ENCODE measurements at regions not wholly inside any gene's neighbourhood (a gene's known extent, or its start where the extent isn't known, plus 50 kb on each side); places are given as distances from the start of the nearest gene placed in this dataset.

DNA sequence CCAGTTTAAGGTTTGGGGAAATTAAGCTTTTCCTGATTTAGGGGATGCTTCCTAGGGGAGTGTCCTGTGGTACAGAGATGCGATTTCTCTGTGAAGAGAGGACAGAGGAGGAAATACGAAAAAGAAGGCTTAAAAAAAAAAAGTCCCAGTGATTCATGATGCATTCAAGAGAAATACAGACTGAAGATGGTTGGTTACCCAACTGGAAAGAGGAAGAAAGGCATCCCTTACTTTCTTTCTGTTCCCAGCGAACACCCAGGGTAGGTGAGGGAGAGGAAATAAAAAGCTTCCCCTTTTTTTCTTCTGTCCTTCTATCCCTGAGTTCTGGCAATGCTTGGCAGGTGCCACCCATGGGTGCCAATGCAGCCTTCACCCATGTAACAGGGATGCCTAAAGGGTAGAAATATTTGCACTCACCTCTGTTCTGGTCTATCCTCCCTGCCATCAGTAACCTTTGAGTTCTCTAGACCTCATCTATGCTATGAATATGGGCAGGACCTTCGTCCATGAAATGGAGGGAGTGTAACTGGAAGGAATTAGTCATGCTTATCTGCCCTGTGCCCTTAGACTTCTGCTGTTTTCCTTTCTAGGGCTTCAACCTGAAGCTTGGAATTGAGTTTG is 230.1 kb upstream of the GALNTL6 start:
- Histone ChIP-seq H3K36me3 (no peaks in the 10 kb centered on the region), H3K27ac (no peak overlapping the region), H3K27me3 (no peaks in the 10 kb centered on the region), H3K9me3 (peaks cover 0 to 3% (median 0%) of the 10 kb centered on the region in 11 donors), H3K4me1 (no peaks in the 10 kb centered on the region), H3K4me3 (no peak overlapping the region)
- TF ChIP-seq, protein P1, sequence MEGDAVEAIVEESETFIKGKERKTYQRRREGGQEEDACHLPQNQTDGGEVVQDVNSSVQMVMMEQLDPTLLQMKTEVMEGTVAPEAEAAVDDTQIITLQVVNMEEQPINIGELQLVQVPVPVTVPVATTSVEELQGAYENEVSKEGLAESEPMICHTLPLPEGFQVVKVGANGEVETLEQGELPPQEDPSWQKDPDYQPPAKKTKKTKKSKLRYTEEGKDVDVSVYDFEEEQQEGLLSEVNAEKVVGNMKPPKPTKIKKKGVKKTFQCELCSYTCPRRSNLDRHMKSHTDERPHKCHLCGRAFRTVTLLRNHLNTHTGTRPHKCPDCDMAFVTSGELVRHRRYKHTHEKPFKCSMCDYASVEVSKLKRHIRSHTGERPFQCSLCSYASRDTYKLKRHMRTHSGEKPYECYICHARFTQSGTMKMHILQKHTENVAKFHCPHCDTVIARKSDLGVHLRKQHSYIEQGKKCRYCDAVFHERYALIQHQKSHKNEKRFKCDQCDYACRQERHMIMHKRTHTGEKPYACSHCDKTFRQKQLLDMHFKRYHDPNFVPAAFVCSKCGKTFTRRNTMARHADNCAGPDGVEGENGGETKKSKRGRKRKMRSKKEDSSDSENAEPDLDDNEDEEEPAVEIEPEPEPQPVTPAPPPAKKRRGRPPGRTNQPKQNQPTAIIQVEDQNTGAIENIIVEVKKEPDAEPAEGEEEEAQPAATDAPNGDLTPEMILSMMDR (IDR thresholded peaks at IDR 0.05), result no peak
- DNase-seq (no peak), ATAC-seq (no peak)
- intact Hi-C loops (cut with DNase I), result no loop called here
- 39 to 60% methylated on average over 4 of the region's 4 CpGs for WGBS, 2 donors

DNA sequence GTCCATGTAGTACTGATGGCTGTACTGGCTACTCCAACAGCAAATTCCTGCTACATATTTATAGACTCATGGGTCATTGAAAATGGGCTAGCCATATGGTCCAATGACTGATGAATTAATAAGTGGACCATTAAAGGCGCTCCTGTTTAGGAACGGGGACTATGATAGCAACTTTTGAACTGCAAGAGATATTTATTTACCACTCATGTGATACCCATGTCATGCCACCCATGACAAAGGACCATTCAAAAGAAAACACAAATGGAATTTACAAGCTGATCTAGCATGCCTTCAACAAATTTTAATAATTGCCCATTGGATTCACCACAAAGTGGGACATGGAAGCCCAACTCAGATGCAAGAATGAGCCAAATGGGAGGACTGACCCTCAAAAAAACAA is 240.0 kb upstream of the GALNTL6 start:
- H3K4me1 ChIP-seq, result no peaks in the 10 kb centered on the region

DNA sequence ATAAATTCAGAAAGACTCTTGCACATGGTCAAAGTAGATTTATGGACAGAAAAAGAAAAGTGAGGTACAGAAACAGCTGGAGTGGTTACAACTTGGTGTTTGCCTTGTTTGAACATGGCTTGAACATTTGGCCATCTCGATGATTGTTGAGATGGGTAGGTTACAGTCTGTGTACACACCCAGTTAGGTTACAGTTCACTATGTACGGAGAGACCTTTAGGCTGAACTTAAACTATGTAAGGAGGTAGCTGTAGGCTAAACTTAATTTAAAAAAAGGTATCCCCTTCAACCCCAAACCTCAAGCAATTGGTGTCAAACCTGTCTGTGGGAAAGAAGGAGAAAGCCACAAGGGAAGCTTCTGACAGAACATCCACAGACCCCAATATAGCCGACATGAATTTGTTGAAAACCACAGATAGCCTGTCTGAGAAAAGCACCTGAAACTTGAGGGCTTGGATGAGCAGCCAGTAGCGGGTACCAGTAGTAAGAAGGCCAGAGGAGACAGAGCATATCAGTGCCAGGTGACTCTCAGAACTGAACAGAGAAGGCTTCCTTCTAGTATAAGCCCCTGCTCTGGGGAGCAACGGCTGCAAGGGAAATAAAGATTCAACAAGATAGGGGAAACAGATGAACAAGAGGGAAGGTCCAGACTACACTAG is 247.9 kb upstream of the GALNTL6 start:
- no peak overlapping the region for H3K27ac ChIP-seq
- intact Hi-C loops (cut with DNase I), result no loop called here
- H3K27me3 ChIP-seq, result no peaks in the 10 kb centered on the region
- ATAC-seq (no peak), DNase-seq (no peak)
- no peaks in the 10 kb centered on the region for H3K36me3 ChIP-seq
- 61 to 73% methylated on average over 5 of the region's 5 CpGs for WGBS, 2 donors
- H3K4me1 ChIP-seq, result no peaks in the 10 kb centered on the region
- no peak overlapping the region for H3K4me3 ChIP-seq
- no peaks in the 10 kb centered on the region for H3K9me3 ChIP-seq
- TF ChIP-seq, protein P1 (IDR thresholded peaks at IDR 0.05), result no peak

More for the DNA sequence above, 240.0 kb upstream of the GALNTL6 start:
- intact Hi-C loops (cut with DNase I), result no loop called here
- Histone ChIP-seq H3K27me3 (no peaks in the 10 kb centered on the region), H3K27ac (no peak overlapping the region), H3K4me3 (no peak overlapping the region), H3K9me3 (no peaks in the 10 kb centered on the region), H3K36me3 (no peaks in the 10 kb centered on the region)
- WGBS, 2 donors, result 87 to 90% methylated on average over 2 of the region's 2 CpGs
- TF ChIP-seq, protein P1 (IDR thresholded peaks at IDR 0.05), result no peak
- DNase-seq (no peak), ATAC-seq (no peak)

DNA sequence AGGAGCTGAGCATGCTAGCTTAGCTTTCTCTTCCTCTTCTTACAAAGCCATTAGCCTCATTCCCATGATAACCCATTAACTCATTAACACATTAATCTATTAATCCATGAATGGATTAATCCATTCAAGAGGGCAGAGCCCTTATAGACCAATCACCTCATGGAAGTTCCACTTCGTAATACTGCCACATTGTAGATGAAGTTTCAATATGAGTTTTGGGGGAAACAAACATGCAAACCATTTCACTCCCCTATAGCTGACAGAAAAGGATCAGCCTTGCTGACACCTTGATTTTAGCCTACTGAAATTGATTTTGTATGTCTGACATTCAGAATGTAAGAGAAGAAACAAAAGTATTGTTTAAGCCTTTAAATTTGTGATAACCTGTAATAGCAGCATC is 251.8 kb upstream of the GALNTL6 start:
- intact Hi-C loops (cut with DNase I), result no loop called here
- ATAC-seq (no peak), DNase-seq (no peak)
- H3K27me3 ChIP-seq, result no peaks in the 10 kb centered on the region
- no peaks in the 10 kb centered on the region for H3K4me1 ChIP-seq
- H3K4me3 ChIP-seq, result no peak overlapping the region
- H3K36me3 ChIP-seq, result no peaks in the 10 kb centered on the region
- H3K27ac ChIP-seq, result no peak overlapping the region
- 74 to 78% methylated on average over 1 of the region's 1 CpG for WGBS, 2 donors
- TF ChIP-seq, protein P1 (IDR thresholded peaks at IDR 0.05), result no peak
- H3K9me3 ChIP-seq, result no peaks in the 10 kb centered on the region

All from heart right ventricle (tissue), 16 donors.